Karpas-422 (cell line): ENCODE measurements at regions not wholly inside any gene's neighbourhood (a gene's known extent, or its start where the extent isn't known, plus 50 kb on each side); places are given as distances from the start of the nearest gene placed in this dataset.

Experiments
- DNase-seq: peaks from one replicate; pipeline ENCODE4 v3.0.0-alpha.2; 2015
- H2AFZ ChIP-seq: fragments of 200-600 bp; sonication (generic); 2 replicates; pipeline ENCODE4 v1.6.1; 2014; ENCODE audit warnings: antibody characterized with exemption, low read length, mixed read lengths
- H3K27ac ChIP-seq: fragments of 200-600 bp; sonication (generic); 2 replicates; pipeline ENCODE4 v1.5.1; 2014; ENCODE audit warnings: mild to moderate bottlenecking, low read length, moderate library complexity
- H3K27me3 ChIP-seq: fragments of 200-600 bp; sonication (generic); 2 replicates; pipeline ENCODE4 v1.6.1; 2014; ENCODE audit warnings: low read length, mixed read lengths
- H3K36me3 ChIP-seq: fragments of 200-600 bp; sonication (generic); 2 replicates; pipeline ENCODE4 v1.6.1; 2014; ENCODE audit warnings: low read length, mixed read lengths; ENCODE audit not compliant: insufficient read depth
- H3K4me1 ChIP-seq: fragments of 200-600 bp; sonication (generic); 2 replicates; pipeline ENCODE4 v1.6.1; 2014; ENCODE audit warnings: mild to moderate bottlenecking, low read length, mixed read lengths
- H3K4me2 ChIP-seq: fragments of 200-600 bp; sonication (generic); 2 replicates; pipeline ENCODE4 v1.6.1; 2014; ENCODE audit warnings: low read length, low read depth, mild to moderate bottlenecking; ENCODE audit not compliant: poor library complexity, severe bottlenecking
- H3K4me3 ChIP-seq: fragments of 200-600 bp; sonication (generic); 2 replicates; pipeline ENCODE4 v1.5.1; 2014; ENCODE audit warnings: mild to moderate bottlenecking, antibody characterized with exemption, low read length, mixed read lengths
- H3K79me2 ChIP-seq: fragments of 200-600 bp; sonication (generic); 2 replicates; pipeline ENCODE4 v1.6.1; 2014; ENCODE audit warnings: mild to moderate bottlenecking, low read length, mixed read lengths
- H3K9ac ChIP-seq: fragments of 200-600 bp; sonication (generic); 2 replicates; pipeline ENCODE4 v1.6.0; 2014; ENCODE audit warnings: low read length
- H3K9me2 ChIP-seq: fragments of 200-600 bp; sonication (generic), shearing (Covaris generic); replicated peaks from 2 replicates; pipeline ENCODE4 v1.6.0; 2014; ENCODE audit warnings: mild to moderate bottlenecking, low read length, moderate library complexity; ENCODE audit not compliant: insufficient read depth
- H3K9me3 ChIP-seq: fragments of 300-700, 200-600 bp; sonication (generic); 2 replicates; pipeline ENCODE4 v1.6.1; 2014; ENCODE audit warnings: low read length, mixed read lengths
- H4K20me1 ChIP-seq: fragments of 200-600 bp; sonication (generic); 2 replicates; pipeline ENCODE4 v1.6.1; 2014; ENCODE audit warnings: mild to moderate bottlenecking, antibody characterized with exemption, low read length, low read depth; ENCODE audit not compliant: insufficient read depth

DNA sequence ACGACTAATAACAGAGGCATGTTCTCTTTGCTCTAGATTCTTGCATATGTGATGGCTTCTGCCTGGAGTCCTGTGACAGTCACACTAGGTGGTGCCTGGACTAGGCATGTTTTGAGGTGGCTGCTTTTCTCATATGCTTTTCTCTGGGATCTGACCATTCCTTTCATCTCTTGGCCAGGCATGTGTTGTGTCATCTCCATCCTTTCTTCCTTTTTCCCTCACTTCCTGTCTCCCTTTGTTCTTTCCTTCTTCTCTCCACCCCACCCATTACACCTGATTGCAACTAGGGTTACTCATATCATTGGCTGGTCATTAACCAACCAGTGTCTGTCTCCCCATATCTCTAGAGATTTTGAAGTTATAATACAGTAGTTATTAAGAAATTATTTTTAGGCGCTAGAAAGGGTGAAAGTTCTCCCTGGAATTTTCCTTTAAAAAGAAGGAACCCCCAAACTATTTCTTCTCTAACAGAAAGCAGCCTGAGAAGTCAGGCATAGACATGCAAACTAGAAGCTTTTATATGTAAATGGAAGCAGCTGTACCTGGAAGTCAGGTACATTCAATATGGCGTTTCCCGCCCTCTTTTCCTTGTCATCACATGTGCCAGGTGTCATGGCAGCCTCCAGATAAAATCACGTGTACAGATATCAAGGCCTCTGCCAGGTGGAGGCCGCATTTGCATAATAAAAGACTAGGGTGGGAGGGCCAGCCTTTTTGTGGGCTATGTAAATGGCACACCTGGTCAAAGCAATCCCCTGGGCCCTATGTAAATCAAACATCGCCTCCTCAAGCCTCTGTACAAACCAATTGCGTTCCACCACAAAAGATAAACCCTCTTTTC is 220.4 kb upstream of the MEX3C start:
- Histone ChIP-seq H3K9me3 (no peaks in the 10 kb centered on the region), H3K79me2 (no peaks in the 10 kb centered on the region), H3K9ac (no peak overlapping the region), H2AFZ (peak overlapping the region; percentile 24; the same call in 1 of the 2 replicates), H3K27ac (no peak overlapping the region), H3K4me2 (peak overlapping the region; percentile 23), H4K20me1 (no peaks in the 10 kb centered on the region), H3K9me2 (no peaks in the 10 kb centered on the region), H3K4me3 (no peak overlapping the region), H3K36me3 (no peaks in the 10 kb centered on the region), H3K4me1 (peaks cover 10% of the 10 kb centered on the region), H3K27me3 (no peaks in the 10 kb centered on the region)
- peak; percentile 56 for DNase-seq

DNA sequence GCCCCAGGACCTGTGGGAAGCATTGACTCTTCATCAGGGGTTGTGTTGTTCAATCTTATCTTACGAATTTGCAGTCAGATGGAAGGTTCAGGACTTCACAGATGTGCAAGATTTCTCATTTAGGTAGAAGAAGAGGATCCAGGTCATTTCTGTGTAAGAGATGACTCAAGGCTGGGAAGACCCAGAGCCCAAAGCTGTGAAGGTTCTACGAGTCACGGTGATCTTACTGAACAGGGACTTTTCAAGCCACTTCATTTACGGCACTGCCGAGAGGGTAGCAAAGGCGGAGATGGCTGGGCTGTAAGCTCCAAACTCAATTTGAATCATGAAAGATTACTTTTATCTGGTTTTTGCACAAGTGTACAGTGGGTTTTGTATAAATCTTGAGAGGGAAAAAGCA is 228.0 kb upstream of the MEX3C start:
- H3K27me3 ChIP-seq, result no peaks in the 10 kb centered on the region
- H3K4me2 ChIP-seq, result no peak overlapping the region
- no peak overlapping the region for H3K9ac ChIP-seq
- H3K79me2 ChIP-seq, result no peaks in the 10 kb centered on the region
- no peaks in the 10 kb centered on the region for H3K36me3 ChIP-seq
- H3K4me3 ChIP-seq, result no peak overlapping the region
- no peak overlapping the region for H2AFZ ChIP-seq
- H3K9me3 ChIP-seq, result no peaks in the 10 kb centered on the region
- no peak for DNase-seq
- H3K27ac ChIP-seq, result no peak overlapping the region
- no peaks in the 10 kb centered on the region for H3K4me1 ChIP-seq
- no peaks in the 10 kb centered on the region for H3K9me2 ChIP-seq
- H4K20me1 ChIP-seq, result no peaks in the 10 kb centered on the region

DNA sequence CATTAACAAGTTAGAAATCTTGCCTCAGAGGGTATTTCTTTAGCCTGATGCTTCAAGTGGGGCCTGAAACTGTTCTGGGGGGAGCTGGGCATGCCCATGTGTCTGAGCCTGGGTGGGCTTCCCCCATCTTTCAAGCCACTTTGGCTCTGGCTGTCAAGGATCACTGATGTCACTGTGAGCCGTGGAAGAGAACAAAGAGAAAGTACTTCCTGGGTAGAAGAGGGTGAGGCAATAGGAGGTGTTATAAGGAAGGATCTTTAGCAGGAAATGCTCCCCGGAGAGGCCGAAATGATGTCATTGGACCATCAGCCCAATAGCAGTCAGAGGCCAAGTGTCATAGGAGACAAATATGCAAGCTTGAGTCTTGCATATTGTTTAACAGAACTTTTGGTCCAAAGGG is 228.4 kb upstream of the MEX3C start:
- no peaks in the 10 kb centered on the region for H3K27me3 ChIP-seq
- no peak overlapping the region for H3K27ac ChIP-seq
- no peak overlapping the region for H3K4me2 ChIP-seq
- H3K79me2 ChIP-seq, result no peaks in the 10 kb centered on the region
- H3K9me3 ChIP-seq, result no peaks in the 10 kb centered on the region
- no peak for DNase-seq
- H3K4me1 ChIP-seq, result no peaks in the 10 kb centered on the region
- H3K9ac ChIP-seq, result no peak overlapping the region
- no peaks in the 10 kb centered on the region for H4K20me1 ChIP-seq
- no peak overlapping the region for H2AFZ ChIP-seq
- no peak overlapping the region for H3K4me3 ChIP-seq
- H3K9me2 ChIP-seq, result no peaks in the 10 kb centered on the region
- no peaks in the 10 kb centered on the region for H3K36me3 ChIP-seq

DNA sequence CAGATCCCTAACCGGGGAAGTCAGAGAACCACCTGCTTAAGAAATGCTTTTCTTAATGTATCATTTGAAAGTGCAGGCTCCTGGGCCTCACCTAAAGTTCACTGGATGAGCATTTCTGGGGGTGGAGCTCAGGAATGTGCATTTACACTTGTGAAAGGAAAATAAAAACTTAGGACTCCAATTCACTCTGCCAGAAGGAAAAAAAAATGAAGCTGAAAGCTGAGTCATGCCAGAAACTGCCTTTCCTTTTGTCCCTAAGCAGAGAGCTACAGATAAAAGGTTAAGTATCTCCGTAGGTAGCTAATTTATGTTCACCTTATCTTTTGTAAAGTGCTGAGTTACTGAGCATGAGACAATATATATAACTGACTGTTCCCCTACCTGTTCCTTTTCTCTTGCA is 229.5 kb upstream of the MEX3C start:
- H3K4me3 ChIP-seq, result no peak overlapping the region
- no peaks in the 10 kb centered on the region for H3K36me3 ChIP-seq

DNA sequence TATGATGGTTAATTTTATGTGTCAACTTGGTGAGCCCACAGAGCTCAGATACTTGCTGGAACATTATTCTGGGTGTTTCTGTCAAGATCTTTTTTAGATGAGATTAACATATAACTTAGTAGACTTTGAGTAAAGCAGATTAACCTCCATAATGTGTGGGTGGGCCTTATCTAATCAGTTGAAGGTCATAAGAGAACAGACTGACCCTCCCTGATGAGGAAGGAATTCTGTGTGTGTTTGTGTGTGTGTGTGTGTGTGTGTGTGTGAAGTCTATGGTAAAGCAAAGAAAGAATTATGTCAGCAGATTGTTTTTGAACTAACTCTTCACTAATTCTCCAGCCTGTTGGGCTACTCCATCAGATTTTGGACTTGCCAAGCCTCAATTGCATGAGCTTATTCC is 232.2 kb upstream of the MEX3C start:
- no peak overlapping the region for H3K4me3 ChIP-seq
- no peaks in the 10 kb centered on the region for H4K20me1 ChIP-seq

More for the DNA sequence above, 229.5 kb upstream of the MEX3C start:
- Histone ChIP-seq H3K4me1 (no peaks in the 10 kb centered on the region), H3K79me2 (no peaks in the 10 kb centered on the region), H3K27ac (no peak overlapping the region), H2AFZ (no peak overlapping the region), H3K27me3 (no peaks in the 10 kb centered on the region), H3K9me3 (no peaks in the 10 kb centered on the region), H3K9ac (no peak overlapping the region), H3K9me2 (no peaks in the 10 kb centered on the region), H4K20me1 (no peaks in the 10 kb centered on the region), H3K4me2 (no peak overlapping the region)
- no peak for DNase-seq

DNA sequence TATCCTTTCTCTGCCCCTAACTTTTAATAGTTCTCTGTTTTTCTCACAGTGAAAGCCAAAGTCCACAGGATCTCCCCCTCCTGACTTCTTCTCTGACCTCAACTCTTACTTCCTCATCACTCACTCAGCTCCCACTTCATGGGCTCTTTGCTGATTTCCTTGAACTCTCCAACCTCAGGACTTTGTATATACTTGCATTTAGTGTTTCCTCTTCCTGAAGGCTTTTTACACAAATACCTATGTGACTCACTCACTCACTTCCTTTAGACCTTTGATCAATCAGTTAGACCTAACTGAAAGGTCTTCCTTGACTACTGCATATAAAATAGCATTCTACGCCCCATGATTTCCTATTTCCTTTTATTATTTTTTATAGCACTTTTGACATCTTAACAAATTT is 233.1 kb upstream of the MEX3C start:
- H3K9me2 ChIP-seq, result no peaks in the 10 kb centered on the region
- H3K4me1 ChIP-seq, result no peaks in the 10 kb centered on the region
- no peak for DNase-seq
- no peak overlapping the region for H3K9ac ChIP-seq
- H2AFZ ChIP-seq, result no peak overlapping the region
- no peaks in the 10 kb centered on the region for H3K9me3 ChIP-seq
- no peaks in the 10 kb centered on the region for H4K20me1 ChIP-seq
- no peak overlapping the region for H3K27ac ChIP-seq
- no peak overlapping the region for H3K4me3 ChIP-seq
- no peaks in the 10 kb centered on the region for H3K36me3 ChIP-seq
- no peaks in the 10 kb centered on the region for H3K27me3 ChIP-seq
- H3K4me2 ChIP-seq, result no peak overlapping the region
- H3K79me2 ChIP-seq, result no peaks in the 10 kb centered on the region

More for the DNA sequence above, 232.2 kb upstream of the MEX3C start:
- Histone ChIP-seq H3K36me3 (no peaks in the 10 kb centered on the region), H3K9ac (no peak overlapping the region), H3K79me2 (no peaks in the 10 kb centered on the region), H3K27ac (no peak overlapping the region), H3K27me3 (no peaks in the 10 kb centered on the region), H3K9me2 (no peaks in the 10 kb centered on the region), H3K9me3 (no peaks in the 10 kb centered on the region), H3K4me2 (no peak overlapping the region), H3K4me1 (no peaks in the 10 kb centered on the region), H2AFZ (no peak overlapping the region)
- DNase-seq, result no peak

DNA sequence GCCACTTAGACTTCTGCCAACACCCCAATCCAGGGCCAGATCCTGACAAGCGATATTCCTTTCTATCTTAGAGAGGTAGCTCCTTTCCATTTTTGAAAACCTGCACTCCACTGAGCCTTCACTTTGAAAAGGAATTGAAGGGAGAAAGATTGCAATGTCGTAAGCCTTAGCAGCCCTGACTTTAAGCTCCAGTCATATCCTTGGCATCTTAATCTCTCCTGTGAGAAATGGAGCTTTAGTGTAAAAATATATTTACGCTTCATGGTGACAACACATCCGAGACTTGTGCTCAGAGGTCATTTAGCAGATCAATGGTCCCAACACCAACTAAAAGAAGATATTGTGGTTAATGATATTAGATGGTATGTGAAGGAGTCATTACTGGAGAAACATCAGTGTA is 235.8 kb upstream of the MEX3C start:
- no peaks in the 10 kb centered on the region for H4K20me1 ChIP-seq
- H3K9ac ChIP-seq, result no peak overlapping the region
- no peaks in the 10 kb centered on the region for H3K9me2 ChIP-seq
- H3K36me3 ChIP-seq, result no peaks in the 10 kb centered on the region
- no peak overlapping the region for H3K4me2 ChIP-seq
- H3K27ac ChIP-seq, result no peak overlapping the region
- no peaks in the 10 kb centered on the region for H3K4me1 ChIP-seq
- H3K4me3 ChIP-seq, result no peak overlapping the region
- H3K9me3 ChIP-seq, result no peaks in the 10 kb centered on the region
- no peaks in the 10 kb centered on the region for H3K79me2 ChIP-seq
- no peak for DNase-seq
- no peak overlapping the region for H2AFZ ChIP-seq
- H3K27me3 ChIP-seq, result no peaks in the 10 kb centered on the region

DNA sequence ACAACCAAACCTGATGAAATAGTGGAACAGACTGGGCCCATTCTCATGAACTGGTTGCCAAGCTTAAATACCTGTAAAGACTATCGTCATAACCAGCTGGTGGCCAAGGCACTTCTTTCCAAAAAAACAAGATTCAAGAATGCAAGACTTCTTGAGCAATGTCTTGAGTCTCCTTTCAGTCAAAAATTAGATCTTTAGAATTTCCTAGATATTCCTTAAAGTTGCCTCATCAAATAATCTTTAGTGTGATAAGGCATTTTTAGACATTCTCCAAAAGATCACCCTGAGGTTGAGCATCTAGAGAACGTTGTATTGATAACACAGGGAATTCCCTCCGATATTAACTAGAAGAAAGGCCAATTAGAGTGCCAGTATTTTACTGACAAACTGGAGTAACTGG is 236.4 kb upstream of the MEX3C start:
- no peaks in the 10 kb centered on the region for H3K4me1 ChIP-seq
- H2AFZ ChIP-seq, result no peak overlapping the region
- H3K4me3 ChIP-seq, result no peak overlapping the region
- H3K4me2 ChIP-seq, result no peak overlapping the region
- H4K20me1 ChIP-seq, result no peaks in the 10 kb centered on the region
- H3K27me3 ChIP-seq, result no peaks in the 10 kb centered on the region
- H3K9me3 ChIP-seq, result no peaks in the 10 kb centered on the region
- no peak for DNase-seq
- H3K36me3 ChIP-seq, result no peaks in the 10 kb centered on the region
- H3K79me2 ChIP-seq, result no peaks in the 10 kb centered on the region
- H3K27ac ChIP-seq, result no peak overlapping the region
- no peaks in the 10 kb centered on the region for H3K9me2 ChIP-seq
- no peak overlapping the region for H3K9ac ChIP-seq
